NCI-H82 (cell line): ENCODE measurements at regions not wholly inside any gene's neighbourhood (a gene's known extent, or its start where the extent isn't known, plus 50 kb on each side); places are given as distances from the start of the nearest gene placed in this dataset.
"Not testable (repeated sequence)": the region's sequence is repeated elsewhere in the genome, so short reads cannot be mapped to it uniquely, and the experiment has no call there.

Experiments used
- DNase-seq: peaks from one replicate; lab custom pipeline; 2025; lab: John Stamatoyannopoulos, UW

GRCh38 chr21:14058566-14058965 is 152.2 kb downstream of the LIPI start:
- DNase-seq, result no peak

GRCh38 chr21:14057841-14058481 is 152.8 kb downstream of the LIPI start:
- DNase-seq, result not testable (repeated sequence)

- DNase-seq, result no peak
Measured at GRCh38 chr21:14057313-14057712, 153.4 kb downstream of the LIPI start.

GRCh38 chr21:14056771-14057191 is 154.0 kb downstream of the LIPI start:
- DNase-seq, result no peak

GRCh38 chr21:14055746-14056515 is 154.8 kb downstream of the LIPI start:
- DNase-seq, result not testable (repeated sequence)

- no peak for DNase-seq
Measured at GRCh38 chr21:14054682-14055081, 156.1 kb downstream of the LIPI start.

GRCh38 chr21:14050121-14050520 is 160.6 kb downstream of the LIPI start:
- no peak for DNase-seq

- DNase-seq, result no peak
Measured at GRCh38 chr21:14046401-14046800, 164.4 kb downstream of the LIPI start.

- DNase-seq, result no peak
Measured at GRCh38 chr21:14040386-14040785, 170.4 kb downstream of the LIPI start.

- not testable (repeated sequence) for DNase-seq
Measured at GRCh38 chr21:14028619-14029018, 182.1 kb downstream of the LIPI start.

- DNase-seq, result peak; percentile 97
Measured at GRCh38 chr21:14027235-14027869, 183.4 kb downstream of the LIPI start.

- not testable (repeated sequence) for DNase-seq
Measured at GRCh38 chr21:14020108-14020507, 190.6 kb downstream of the LIPI start.

GRCh38 chr21:14015841-14016240 is 194.9 kb downstream of the LIPI start:
- not testable (repeated sequence) for DNase-seq

GRCh38 chr21:14013623-14014498 is 196.9 kb downstream of the LIPI start:
- not testable (repeated sequence) for DNase-seq

- DNase-seq, result no peak
Measured at GRCh38 chr21:14013056-14013603, 197.6 kb downstream of the LIPI start.

- DNase-seq, result no peak
Measured at GRCh38 chr21:14012409-14012808, 198.3 kb downstream of the LIPI start.

- DNase-seq, result not testable (repeated sequence)
Measured at GRCh38 chr21:14011751-14012150, 199.0 kb downstream of the LIPI start.

- DNase-seq, result not testable (repeated sequence)
Measured at GRCh38 chr21:14011149-14011548, 199.6 kb downstream of the LIPI start.

- no peak for DNase-seq
Measured at GRCh38 chr21:14010729-14011128, 200.0 kb downstream of the LIPI start.

- not testable (repeated sequence) for DNase-seq
Measured at GRCh38 chr21:14009990-14010389, 200.8 kb downstream of the LIPI start.

GRCh38 chr21:14009238-14009981 is 201.3 kb downstream of the LIPI start:
- DNase-seq, result not testable (repeated sequence)
